A673 (cell line): ENCODE measurements at regions not wholly inside any gene's neighbourhood (a gene's known extent, or its start where the extent isn't known, plus 50 kb on each side); places are given as distances from the start of the nearest gene placed in this dataset.

ENCODE experiments used
- BruUV-seq: library from RNA; stranded (reverse); fragments of 400-500 nt; replicated peaks from 2 replicates; lab custom pipeline; 2021; lab: Mats Ljungman, UMichigan
- CTCF ChIA-PET: fragments of 300-600 bp; sonication (Branson Sonifier 250); formaldehyde crosslinking; loops from one replicate; lab custom pipeline; 2022; ENCODE audit warnings: antibody characterized with exemption; lab: Charles Lee
- POLR2A ChIA-PET: fragments of 300-600 bp; sonication (Branson Sonifier 250); formaldehyde crosslinking; loops from one replicate; lab custom pipeline; 2022; ENCODE audit warnings: antibody characterized with exemption; ENCODE audit not compliant: low non-redundant PET; lab: Charles Lee
- DNase-seq: peaks from one replicate; pipeline ENCODE4 v3.0.0-alpha.2; 2015; ENCODE audit warnings: low spot score
- H3K27ac ChIP-seq: fragments of 200-600 bp; sonication (generic); 2 replicates; pipeline ENCODE4 v1.5.1; 2016; ENCODE audit warnings: mixed run types, low read depth, mild to moderate bottlenecking, mixed read lengths, antibody characterized with exemption, low read length; ENCODE audit not compliant: poor library complexity, severe bottlenecking
- H3K27me3 ChIP-seq: fragments of 200-600 bp; sonication (generic); replicated peaks from 2 replicates; pipeline ENCODE4 v1.6.1; 2017; ENCODE audit warnings: mixed run types, low read depth, mild to moderate bottlenecking, mixed read lengths, antibody characterized with exemption, low read length; ENCODE audit not compliant: insufficient read depth, poor library complexity
- H3K36me3 ChIP-seq: fragments of 200-600 bp; sonication (generic); 2 replicates; pipeline ENCODE4 v1.6.1; 2016; ENCODE audit warnings: mixed run types, mild to moderate bottlenecking, mixed read lengths, antibody characterized with exemption, low read length; ENCODE audit not compliant: insufficient read depth, poor library complexity, severe bottlenecking
- H3K4me1 ChIP-seq: fragments of 200-600 bp; sonication (generic); 2 replicates; pipeline ENCODE4 v1.6.1; 2017; ENCODE audit warnings: mixed run types, mild to moderate bottlenecking, mixed read lengths, antibody characterized with exemption, low read length; ENCODE audit not compliant: insufficient read depth, poor library complexity, severe bottlenecking
- H3K4me3 ChIP-seq: fragments of 200-600 bp; sonication (generic); 2 replicates; pipeline ENCODE4 v1.5.1; 2016; ENCODE audit warnings: low read depth, mixed run types, mild to moderate bottlenecking, mixed read lengths, low read length; ENCODE audit not compliant: poor library complexity, severe bottlenecking
- H3K9me3 ChIP-seq: fragments of 200-600 bp; sonication (generic); 2 replicates; pipeline ENCODE4 v1.6.1; 2016; ENCODE audit warnings: mixed run types, low read depth, mild to moderate bottlenecking, mixed read lengths, antibody characterized with exemption, low read length; ENCODE audit not compliant: poor library complexity, severe bottlenecking
- CTCF ChIP-seq: fragments of 300-800, 200-600 bp; sonication (generic); conservative IDR thresholded peaks from 2 replicates; pipeline ENCODE4 v1.5.1; 2017; ENCODE audit warnings: low read depth, mild to moderate bottlenecking, antibody characterized with exemption, low read length, moderate library complexity, mixed read lengths
- EZH2 ChIP-seq: fragments of 200-600 bp; sonication (generic); IDR thresholded peaks from 2 replicates; pipeline ENCODE4 v1.6.1; 2017; ENCODE audit warnings: borderline replicate concordance, low read depth, mild to moderate bottlenecking, mixed read lengths, antibody characterized with exemption, low read length; ENCODE audit not compliant: poor library complexity, severe bottlenecking
- intact Hi-C: fragments of 100-400 bp; cut with micrococcal nuclease; formaldehyde crosslinking; loops from one replicate; pipeline ENCODE4 v1.10.0; 2022; ENCODE audit not compliant: unreplicated experiment

GRCh38 chr19:31604493-31605040, 255.3 kb upstream of the TSHZ3 start:
- Histone ChIP-seq H3K27me3 (no peaks in the 10 kb centered on the region), H3K4me3 (no peak overlapping the region), H3K9me3 (no peaks in the 10 kb centered on the region), H3K36me3 (no peaks in the 10 kb centered on the region), H3K27ac (no peak overlapping the region), H3K4me1 (no peaks in the 10 kb centered on the region)
- no peak for DNase-seq
- TF ChIP-seq EZH2 (no peak), CTCF (no peak)
- no TSS peak for BruUV-seq
- intact Hi-C loops: no loop called here
- ChIA-PET POLR2A (no interaction called here), CTCF (no interaction called here)

GRCh38 chr19:31610018-31610417, 260.8 kb upstream of the TSHZ3 start:
- H3K4me1 ChIP-seq: no peaks in the 10 kb centered on the region
- H3K9me3 ChIP-seq: no peaks in the 10 kb centered on the region
- no peak overlapping the region for H3K27ac ChIP-seq
- no peaks in the 10 kb centered on the region for H3K27me3 ChIP-seq
- intact Hi-C loops: no loop called here
- ChIA-PET CTCF (no interaction called here), POLR2A (no interaction called here)
- H3K36me3 ChIP-seq: no peaks in the 10 kb centered on the region
- BruUV-seq: no TSS peak
- TF ChIP-seq CTCF: no peak
- no peak for TF ChIP-seq EZH2
- H3K4me3 ChIP-seq: no peak overlapping the region
- no peak for DNase-seq

GRCh38 chr19:31611046-31611877, 262.0 kb upstream of the TSHZ3 start:
- intact Hi-C loops: no loop called here
- ChIA-PET CTCF (no interaction called here), POLR2A (no interaction called here)
- Histone ChIP-seq H3K9me3 (no peaks in the 10 kb centered on the region), H3K27me3 (no peaks in the 10 kb centered on the region), H3K4me1 (no peaks in the 10 kb centered on the region), H3K4me3 (no peak overlapping the region), H3K27ac (no peak overlapping the region), H3K36me3 (no peaks in the 10 kb centered on the region)
- no peak for TF ChIP-seq CTCF
- TF ChIP-seq EZH2: no peak
- no TSS peak for BruUV-seq
- no peak for DNase-seq
